Occipital lobe (tissue), 1 donor: ENCODE measurements at regions not wholly inside any gene's neighbourhood (a gene's known extent, or its start where the extent isn't known, plus 50 kb on each side); places are given as distances from the start of the nearest gene placed in this dataset.

ENCODE experiments used
- DNase-seq: peaks from one replicate; lab custom pipeline; 2025; lab: John Stamatoyannopoulos, UW

DNA sequence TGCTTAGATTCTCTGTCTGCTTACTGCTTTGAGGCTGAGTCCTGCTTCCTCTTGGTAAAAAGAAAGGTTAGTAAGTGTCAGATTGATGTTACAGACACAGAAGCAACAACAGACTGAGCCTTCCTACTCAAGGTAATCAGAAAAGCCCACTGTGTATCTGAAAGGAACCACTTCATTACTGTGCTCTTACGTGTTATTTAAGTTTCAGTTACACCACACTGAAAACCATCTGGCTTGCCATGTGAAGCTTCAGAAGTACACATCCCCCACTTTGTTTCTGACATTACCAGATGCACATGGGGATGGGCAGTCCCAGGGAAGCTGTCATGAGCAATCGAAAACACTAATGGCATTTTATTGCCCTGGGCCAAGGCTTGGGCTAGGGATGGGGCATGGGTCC lies 1290.1 kb downstream of the AACS start:
- no peak for DNase-seq

DNA sequence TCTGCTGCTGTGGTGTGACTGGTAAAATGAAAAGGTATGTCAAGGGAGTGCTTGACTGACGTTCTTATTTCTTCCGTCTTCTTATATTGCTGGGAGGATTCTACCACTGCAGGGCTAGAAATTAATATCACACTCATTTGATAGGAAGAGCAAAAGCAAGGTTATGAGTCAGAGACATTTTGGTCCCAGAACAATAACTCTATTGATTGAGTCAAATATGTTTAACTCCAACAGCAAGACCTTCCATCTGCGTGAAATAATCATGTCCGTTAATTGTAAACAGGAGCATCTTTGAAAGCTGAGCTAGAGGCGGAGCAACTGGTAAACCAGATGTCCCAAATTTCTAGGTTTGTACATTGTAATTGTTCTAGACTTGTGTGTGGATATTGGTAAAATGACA lies 1293.6 kb downstream of the AACS start:
- DNase-seq, result no peak

DNA sequence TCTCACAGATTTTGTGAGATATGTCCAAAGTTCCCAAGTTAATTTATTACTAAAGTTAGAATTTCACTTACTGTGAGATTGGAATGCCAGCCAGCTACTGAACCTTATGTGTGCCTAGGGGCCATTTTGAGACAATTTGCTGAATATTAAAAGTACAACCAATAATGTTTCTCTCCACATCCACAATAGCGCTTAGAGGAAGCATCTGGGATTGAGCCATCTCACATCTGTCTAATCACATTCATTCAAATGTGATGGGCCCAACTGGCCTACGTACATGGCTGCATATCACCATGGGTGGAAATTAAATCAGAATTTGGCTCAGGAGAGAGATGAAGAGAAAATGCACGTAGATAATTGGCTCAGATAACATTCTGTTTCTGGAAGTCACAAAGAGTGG lies 1294.0 kb downstream of the AACS start:
- no peak for DNase-seq

DNA sequence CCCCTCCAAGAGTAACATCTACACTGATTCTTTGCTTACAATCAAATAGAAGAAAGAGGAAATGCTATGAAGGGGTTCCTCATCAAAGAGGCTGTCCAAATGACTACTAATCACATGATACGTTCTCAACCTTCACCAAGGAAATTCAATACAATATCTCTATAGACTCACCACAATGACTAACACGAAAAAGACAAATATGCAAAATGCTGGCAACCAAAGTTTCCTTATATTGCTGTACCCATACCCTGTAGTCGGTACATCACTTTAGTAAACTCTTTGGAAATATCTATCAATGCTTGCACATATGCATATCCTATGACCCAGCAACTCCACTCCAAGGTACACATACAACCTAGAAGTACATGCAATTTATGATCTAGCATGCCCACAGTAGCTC lies 1296.6 kb downstream of the AACS start:
- no peak for DNase-seq

DNA sequence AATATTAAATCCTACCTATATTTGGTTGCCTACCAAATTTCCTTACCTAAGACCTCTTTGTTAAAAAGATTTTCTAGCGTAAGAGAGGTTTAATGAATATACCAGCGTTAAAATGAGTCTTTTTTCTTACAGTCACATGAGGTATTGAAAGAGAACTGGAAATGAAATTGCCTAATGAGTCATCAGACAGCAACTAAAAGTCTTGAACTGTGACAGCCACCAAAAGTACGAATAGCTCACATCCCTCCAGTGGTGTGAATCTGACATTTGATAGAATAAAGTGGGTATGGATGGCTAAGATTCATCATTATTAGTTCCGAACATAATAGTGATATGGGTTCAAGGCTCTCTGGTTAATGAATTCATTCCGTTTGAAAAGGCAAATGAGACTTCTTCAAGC lies 1297.3 kb downstream of the AACS start:
- DNase-seq, result no peak

DNA sequence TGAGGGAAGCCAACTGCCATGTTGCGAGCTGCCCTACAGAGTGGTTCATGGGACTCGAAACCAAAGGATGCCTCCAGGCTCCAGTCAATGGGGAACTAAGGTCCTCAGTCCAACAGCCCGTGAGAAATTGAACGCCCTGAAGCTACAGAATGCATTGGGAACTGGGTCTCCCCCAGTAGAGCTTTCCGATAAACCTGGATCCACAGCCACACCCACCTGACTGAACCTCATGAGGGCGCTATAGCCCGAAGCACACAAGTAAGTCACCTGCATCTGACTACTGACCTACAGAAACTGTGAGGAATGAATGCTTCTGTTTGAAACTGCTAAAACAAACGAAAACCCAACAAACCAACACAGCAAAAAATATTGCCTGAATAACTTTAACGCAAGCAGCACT lies 1297.7 kb downstream of the AACS start:
- no peak for DNase-seq

DNA sequence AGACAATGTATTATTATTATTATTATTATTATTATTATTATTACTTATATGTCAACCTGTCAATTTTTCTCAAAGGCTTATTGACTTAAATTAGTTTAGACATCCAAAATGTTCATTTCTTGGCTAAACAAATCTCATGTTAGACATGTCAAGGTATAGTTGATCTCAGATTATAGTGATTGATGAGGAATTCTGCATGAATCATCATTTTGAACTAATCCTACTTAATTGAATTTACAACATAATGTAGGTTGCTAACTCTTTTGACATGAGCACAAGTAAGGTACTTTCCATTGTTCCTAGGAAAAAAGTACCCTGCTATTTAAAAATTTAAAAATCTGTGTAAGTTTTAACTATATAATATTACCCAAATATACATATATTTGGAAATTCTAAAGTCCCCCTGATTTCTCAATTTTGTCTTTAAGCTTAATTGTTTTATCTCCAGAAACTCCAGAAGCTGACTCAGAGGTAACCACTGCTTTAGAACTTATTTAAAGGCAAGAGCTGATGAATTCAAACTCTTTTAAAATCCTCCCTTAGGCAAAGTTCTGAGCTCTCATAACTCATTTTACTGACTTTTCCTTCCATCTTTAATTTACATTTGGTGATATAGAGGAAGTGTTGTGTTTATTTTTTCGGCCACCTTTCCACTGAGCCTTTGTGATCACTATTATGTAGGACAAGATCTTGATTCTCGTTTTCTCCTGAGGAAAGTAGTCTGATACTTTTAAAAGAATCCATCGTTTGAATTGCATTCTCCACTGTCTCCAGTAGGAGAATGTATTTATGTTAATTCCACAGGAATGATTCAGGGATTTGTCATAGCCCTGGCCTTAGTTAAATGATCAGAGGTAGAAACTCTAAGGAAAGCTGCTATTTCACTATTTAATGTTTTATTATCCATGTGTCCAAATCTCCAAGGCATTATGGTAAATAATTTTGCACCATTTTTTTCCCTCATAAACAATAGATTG lies 1304.5 kb downstream of the AACS start:
- DNase-seq, result no peak

DNA sequence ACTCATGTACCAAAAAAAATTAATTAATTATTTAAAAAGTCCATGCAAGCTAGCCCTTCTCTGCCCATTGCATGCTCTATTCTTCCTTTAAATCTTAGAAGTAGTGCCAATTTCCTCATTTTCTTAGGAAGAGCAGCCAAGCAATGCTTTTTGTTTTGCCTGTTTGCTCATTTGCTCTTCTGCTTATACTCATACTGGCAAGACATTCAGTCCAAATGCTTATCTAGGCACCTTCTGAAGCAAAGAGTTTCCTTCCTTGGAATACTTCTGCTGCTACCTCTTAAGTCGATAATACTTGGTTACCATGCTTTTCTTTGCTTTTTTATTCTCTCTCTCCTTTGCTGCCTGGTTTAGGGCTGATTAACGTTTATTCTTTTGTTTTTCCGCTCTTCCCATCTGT lies 1318.3 kb downstream of the AACS start:
- DNase-seq, result no peak

DNA sequence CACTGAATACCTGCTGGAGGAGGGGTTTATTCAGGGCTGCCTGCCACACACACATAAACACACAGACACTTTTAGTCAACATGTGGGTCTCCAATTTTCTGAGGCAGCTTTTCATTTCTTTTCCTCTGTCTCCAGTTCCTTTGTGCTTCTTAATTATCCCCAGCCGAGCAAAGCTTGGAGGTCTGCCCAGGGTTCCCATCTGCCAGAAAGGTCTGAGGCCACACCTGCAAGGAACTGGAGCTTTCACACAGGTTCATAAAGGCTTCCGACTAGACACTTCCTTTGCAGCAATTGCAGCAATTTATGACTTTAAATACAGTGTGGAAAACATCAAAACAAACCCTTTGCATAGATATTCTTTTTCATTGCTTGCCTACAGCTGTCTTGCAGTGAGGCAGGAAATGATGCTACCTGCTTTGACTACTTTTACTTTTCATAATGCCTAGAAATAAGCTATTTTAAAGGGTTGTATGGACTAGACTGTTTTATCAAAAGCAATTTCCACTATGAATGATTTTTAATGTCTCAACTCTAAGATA lies 1318.9 kb downstream of the AACS start:
- DNase-seq, result no peak

DNA sequence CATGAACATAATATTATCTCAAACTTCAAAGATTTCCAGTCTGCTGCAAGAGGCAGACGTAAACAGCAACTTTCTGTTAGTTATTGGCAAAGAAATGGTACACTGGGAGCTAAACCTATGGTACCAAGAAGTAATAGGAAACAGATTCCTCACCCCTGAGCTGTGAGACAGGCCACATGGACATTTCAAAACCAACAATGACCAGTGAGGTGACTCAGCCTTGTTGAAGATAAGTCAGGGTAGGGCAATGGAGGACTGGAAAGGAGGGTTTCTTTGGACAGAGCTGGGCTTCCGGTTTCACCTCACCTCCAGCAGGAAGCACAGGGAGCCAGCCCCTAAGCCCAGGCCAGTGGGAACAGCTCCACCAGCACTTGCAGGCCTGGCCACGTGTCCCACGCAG lies 1320.5 kb downstream of the AACS start:
- no peak for DNase-seq

DNA sequence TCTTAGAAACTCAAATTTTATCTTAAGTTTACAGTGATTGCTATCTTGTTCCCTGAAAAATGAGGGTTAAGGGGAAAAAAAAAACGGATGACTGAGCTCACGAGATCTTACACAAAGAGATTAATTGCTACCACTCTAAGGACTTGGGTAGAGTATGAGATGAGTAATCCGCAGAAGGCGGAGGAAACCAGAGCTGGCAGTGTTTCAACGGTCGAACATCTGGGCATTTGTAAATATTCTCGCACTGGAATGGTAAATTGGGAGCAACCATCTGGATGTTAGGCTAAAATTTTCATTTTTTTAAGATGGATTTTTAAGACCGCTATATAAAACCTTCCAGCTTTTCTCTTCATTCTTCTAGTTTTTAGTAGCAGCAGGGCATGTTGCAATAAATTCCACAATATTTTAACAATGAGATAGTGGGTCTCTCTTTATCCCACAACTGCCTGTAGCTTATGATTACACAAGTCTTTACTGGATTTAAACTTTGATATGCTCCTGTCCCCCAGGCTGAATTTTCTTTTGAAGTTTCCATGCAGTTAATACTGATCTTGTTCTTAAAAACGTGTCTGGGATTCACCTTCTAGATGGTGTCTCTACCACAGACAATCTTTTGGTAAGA lies 1324.1 kb downstream of the AACS start:
- DNase-seq, result no peak

DNA sequence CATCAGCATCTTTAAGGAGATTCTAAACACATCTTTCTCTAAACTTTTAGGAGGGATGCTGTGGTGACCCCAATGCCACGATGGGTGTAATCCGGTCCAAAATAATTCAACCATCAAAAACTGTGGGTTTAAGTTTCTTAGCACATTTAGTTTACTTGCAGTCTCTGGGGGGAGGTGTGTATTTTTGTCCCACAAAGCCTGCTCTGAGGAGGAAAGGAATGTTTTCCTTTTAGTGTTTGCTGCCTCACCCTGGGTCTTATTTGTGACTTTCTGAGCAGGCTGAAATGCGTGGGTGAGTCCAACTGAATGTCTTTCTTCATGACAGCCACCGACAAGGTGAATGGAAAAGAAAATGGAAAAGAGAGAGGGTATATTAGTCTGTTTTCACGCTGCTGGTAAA lies 1324.7 kb downstream of the AACS start:
- no peak for DNase-seq

DNA sequence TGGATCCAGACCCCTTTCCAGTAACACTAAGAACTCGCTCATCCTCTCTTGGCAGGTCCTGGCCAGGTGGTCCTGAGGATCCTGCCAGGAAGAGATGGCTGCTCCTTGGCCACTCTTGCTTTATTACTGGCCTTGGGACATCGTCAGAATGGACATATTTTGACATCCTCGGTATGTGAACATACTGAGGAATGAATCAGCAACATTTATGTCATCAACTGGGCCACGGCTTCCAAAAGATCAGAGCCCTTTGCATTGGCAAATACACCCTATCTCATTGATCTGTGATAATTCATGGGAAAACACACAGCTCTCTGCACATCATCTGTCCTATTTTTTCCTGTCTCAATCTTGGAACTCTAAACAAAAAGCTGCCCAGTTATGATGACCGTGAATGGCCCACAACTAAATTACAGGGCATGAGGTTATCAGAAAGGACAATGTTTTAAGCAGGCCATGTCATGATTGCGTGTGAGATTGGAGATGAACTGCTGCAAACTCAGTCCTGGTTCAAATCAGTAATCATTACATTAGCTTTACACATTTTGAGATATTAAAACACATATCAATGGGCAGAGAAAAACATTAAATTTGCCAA lies 1325.8 kb downstream of the AACS start:
- no peak for DNase-seq

DNA sequence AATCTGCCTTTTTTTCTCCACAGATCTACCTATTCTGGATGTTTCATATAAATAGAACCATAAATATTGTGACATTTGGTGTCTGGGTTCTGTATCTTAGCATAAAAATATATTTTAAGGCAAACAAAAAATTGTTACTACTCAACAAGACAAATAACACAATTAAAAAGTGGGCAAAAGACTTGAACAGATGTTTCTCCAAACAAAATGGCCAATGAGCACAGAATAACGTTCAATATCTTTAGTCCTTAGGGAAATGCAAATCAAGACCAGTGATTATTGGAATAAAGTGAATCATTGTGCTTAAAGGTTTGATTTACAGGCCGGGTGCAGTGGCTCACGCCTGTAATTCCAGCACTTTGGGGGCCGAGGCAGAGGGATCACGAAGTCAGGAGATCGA lies 1331.3 kb downstream of the AACS start:
- DNase-seq, result no peak

DNA sequence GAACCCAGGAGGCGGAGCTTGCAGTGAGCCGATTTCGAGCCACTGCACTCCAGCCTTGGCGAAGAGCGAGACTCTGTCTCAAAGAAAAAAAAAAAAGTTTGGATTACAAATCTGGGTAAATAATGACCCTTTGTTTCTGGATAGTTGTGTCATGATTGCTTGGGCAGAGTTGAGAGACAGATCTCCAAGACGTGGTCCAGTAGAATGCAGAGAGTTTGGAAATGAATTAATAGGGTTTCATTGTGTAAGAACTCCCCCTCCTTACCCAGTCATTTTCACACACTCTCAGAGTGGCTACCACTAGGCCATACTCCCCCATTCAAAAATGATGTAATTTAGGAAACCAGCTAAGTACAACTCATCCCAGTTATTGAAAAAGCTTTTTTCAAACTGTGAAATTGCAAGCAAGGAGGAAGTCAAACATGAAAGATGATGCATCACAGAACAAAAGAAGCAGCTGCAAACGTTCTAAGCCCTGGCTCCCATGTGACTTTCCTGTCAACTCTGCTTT lies 1331.9 kb downstream of the AACS start:
- no peak for DNase-seq

DNA sequence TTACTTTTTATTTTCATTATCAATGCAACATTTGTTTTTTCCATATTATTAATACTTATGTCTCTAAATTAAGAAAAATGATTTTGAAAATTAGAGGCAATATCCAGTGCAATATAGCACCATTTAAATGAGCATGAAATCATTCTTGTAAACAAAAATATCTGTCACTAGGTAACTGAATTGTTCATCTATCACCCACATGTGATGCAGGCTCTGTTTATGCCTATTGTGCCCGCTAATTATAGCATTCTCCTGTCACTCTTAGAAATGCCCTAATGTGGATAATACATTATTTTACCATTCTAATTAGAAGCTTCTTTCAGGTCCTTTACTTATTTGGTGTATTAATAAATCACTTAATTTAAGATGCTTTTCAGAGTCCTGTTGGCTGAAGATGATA lies 1332.4 kb downstream of the AACS start:
- DNase-seq, result no peak

DNA sequence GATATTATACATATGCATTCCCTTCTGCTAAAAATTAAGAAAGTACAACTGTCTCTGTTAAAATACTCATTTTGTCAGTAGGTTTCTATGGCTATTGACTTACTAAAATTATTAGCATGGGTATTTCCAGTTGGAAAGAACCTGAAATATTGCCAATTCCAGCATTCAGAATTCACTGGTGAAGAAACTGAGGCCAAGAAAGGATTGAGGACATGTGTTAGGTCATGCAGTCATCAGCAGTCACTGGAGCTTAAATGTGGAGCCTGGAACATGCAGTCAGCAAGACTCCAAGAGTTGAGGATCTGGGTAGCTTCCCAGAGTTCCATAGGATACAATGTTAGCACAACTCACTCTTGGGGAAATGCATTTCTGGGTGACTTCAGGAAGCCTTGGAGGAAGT lies 1335.6 kb downstream of the AACS start:
- no peak for DNase-seq

DNA sequence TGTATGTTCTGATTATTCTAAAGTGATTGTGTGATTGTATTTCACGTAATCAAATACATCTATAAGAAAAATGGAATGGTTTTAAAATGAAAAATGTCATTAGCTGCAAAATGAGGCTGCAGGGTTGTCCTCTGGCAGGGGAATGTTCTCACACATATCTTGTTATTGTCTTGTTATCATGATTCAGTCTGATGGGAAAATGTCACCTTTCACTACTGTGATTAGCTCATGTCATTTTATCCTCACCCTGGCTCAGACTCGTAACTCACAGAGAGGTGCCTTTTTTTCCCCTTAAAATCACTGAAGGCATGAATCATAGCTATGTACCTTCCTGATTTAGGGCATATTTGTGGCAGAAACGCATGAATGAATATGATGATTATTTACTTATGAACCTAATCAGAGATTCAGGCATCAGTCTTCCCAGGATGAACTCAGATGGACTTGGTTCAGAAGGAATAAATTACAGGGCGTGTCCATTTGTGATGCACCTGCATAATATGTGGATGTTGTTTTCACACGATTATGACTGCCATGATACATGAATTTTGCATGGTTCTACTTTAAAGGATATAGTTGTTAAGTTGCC lies 1339.2 kb downstream of the AACS start:
- no peak for DNase-seq

DNA sequence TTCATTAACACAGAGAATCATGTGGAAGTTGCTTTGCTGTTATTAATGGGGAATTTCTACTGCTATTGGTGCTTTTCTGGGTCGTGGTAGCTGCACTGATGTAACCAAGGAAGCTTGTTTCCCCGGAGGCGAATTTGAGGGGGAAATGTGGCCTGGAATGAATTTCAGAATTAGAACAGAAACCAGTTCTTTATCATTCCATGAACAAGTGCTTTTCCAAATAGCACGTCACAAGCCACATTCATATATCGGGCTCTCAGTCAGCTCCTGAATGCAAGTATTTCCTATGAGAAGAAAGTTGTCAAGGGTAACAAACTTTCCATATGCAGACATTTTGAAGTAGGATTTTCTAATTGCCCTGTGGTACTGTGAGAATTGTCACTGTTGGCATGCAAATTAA lies 1353.2 kb downstream of the AACS start:
- DNase-seq, result no peak

DNA sequence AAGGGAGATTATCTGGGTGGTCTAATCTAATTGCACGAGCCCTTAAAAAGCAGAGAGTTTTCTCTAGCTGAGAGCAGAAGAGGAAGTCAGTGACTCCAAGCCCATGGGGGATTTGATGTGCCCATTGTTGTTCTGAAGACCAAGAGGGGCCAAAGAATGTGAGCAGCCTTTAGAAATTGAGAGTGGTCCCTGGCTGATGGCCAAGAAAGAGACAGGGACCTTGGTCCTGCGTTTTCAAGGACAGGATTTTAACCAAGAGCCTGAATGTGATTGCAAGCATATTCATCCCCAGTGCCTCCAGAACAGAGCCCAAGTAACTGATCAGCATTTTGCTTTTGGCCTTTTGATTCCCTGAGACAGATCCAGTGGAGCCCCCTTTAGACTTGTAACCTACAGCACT lies 1353.9 kb downstream of the AACS start:
- no peak for DNase-seq

DNA sequence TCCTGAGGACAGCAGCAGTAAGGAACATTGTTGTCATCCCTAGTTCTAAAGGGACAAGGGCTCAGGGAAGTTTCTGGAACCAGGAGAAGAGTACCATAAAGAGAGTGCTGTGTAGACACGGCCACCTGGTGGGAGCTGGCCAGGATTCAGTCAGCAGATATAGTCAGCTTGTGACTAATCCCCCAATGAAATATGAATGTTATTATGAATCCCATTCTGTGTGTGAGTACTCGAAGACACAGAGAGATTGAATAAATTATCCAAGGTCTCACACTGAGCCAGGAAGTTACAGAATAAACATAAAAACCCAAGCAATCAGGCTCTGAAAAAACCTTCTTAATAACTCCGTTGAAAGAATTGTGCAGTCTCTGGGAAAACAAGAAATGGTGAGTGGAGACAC lies 1359.5 kb downstream of the AACS start:
- DNase-seq, result no peak

DNA sequence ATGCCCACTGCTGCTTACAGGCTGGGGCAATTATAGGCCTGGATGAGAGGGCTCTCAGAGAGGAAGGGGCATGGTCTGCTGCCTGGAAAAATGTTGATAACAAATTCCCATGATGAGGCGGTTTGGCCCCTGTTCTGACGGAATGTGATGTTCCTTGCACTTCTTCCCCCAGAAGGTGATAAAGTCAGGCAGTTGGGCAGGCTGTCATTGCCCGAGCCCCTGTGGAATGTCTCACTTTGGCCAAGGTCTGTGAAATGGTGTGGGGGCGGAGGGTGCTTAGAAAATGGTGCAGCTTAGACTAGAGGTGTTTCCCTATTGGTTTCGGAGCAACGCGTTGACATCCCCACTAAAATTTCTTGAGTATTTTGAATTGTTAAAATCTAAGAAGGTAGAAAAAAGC lies 1360.0 kb downstream of the AACS start:
- no peak for DNase-seq
